IPS DF 4.7 (cell line): ENCODE measurements at regions not wholly inside any gene's neighbourhood (a gene's known extent, or its start where the extent isn't known, plus 50 kb on each side); places are given as distances from the start of the nearest gene placed in this dataset.
"Not testable (repeated sequence)": the region's sequence is repeated elsewhere in the genome, so short reads cannot be mapped to it uniquely, and the experiment has no call there.

ENCODE experiments used
- DNase-seq: peaks from one replicate; pipeline ENCODE4 v3.0.0-alpha.2; 2013; ENCODE audit warnings: low spot score; ENCODE audit errors: extremely low read depth

DNA sequence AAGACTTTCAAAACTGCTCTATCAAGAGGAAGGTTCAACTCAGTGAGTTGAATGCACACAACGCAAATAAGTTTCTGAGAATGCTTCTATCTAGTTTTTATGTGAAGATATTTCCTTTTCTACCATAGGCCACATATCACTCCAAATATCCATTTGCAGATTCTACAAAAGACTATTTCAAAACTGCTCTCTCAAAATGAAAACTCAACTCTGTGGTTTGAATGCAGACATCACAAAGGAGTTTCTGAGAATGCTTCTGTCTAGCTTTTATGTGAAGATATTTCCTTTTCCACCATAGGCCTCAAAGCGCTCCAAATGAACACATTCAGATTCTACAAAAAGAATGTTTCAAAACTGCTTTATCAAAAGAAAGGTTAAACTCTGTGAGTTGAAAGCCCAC is 1093.1 kb upstream of the DEFB115 start:
- not testable (repeated sequence) for DNase-seq

DNA sequence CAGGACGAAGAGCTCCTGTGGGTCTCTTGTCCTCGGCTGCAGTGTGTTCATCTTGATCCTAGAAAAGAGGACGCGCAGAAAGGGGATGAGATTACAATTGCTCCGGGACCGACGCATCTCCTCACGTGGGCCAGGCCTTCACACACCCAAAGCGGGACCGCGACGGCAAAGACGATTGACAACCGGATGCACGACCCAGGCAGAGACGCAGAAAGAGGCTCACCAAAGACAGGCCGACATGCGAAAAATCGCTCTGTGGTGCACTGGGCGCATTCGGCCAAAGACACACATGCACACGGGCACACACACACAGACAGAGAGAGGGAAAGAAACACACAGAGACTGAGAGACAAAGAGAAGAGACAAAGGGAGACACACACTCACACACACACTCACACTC is 1089.9 kb upstream of the DEFB115 start:
- no peak for DNase-seq

DNA sequence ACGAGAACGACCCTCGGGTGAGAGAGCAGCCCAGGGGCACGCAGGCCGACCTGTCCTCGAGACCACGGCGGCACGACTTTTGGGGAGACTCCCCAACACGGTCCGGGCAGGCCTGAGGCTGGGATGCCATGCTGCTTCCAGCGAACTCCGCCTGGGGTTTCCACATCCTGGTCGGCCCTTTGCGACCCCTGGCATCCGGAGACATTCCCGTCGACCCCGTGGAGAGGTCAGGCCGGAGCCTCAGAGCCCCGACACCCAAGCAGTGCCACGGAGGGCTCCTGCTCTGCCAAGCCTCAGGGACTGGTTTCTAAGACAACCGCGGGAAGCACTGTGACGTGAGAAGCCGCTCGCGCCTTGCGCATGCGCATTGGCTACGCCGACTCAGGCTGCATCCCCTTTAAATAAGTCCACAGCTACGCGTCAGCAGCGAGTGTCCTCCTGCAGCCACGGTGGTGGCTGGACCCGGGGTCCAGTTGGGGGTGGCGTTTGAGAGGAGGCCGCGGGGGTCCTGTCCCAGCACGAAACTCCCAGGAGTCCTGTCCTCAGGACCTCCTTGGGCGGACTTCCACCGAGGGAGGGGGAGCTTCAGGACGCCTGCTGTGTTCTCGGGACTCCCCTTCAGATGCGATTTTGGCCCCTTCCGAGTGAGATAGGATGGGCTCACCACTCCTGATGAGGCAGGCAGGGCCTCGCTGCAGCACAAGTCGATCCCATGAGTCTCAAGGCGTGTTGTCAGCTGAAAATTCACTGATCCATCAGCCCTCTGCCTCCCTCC is 1089.3 kb upstream of the DEFB115 start:
- no peak for DNase-seq

DNA sequence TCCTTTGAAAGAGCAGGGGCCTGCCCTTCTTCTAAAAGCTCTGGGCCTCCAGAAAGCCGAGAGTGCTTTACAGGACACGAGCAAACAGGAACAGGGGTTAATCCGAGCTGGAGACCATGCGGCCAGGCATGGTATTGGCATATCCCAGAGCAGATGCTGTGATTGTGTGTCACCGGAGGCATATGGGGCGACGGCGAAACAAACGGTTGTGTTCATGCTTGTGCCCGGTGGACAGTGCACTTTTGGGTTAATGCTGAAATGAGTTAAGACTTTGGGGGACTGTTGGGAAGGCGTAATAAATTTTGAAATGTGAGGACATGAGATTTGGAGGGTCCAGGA is 1088.7 kb upstream of the DEFB115 start:
- no peak for DNase-seq

DNA sequence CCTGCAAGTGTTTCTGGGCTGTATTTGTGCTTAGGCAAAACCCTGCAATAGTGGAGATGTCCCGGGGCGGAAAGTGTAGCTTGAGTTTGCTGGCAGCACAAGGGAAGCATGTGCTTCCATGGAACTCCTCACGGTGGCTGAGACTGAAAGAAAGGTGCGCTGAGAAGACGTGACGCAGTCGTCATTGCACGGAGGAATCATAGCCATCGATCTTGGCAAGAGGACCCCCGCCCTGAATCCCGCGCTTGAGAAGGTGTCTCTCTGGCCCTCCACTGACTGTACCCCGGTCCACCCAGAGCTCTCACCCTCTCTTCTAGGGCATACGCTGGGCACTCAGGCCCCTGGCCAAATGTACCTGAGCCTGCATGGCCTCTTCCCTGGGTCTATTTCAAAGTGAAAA is 1081.8 kb upstream of the DEFB115 start:
- no peak for DNase-seq

DNA sequence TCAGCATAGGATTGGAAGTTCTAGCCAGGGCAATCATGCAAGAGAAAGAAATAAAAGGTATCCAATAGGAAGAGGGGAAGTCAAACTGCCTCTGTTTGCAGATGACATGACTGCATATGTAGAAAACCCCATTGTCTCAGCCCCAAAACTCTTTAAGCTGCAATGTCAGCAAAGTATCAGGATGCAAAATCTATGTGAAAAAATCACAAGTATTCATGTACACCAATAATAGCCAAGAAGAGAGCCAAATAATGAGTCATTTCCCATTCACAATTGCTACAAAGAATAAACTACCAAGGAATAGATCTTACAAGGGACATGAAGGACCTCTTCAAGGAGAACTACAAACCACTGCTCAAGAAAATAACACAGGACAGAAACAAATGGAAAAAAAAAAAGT is 1074.3 kb upstream of the DEFB115 start:
- DNase-seq: not testable (repeated sequence)

DNA sequence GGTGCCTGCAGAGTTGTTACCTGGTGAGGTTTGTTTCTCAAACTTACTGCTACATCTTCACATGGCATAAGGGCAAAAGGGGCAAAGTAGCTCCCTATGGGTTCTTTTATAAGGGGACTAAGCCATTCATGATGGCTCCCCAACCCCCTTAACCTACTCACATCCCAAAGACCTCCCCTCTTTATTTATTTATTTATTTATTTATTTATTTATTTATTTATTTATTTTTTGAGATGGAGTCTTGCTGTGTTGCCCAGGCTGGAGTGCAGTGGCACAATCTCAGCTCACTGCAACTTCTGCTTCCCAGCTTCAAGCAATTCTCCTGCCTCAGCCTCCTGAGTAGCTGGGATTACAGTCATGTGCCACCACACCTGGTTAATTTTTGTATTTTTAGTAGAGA is 1065.7 kb upstream of the DEFB115 start:
- not testable (repeated sequence) for DNase-seq

DNA sequence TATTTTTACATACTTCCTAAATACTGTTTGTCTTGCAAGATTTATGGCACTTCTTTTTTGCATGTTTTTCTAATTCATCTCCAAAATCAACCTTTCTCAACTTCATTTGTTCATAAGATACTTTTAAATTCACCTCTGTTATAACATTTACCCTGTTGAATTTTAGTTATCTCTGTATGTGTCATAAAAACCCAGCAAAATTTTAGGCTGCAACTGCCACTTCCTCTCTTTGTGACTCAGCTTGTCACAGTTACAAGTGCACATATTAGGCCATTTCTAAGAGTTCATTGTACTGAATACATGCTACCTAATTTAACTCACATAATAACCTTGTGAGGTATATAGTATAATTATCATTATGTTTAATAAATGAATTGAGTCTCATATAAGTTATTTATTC is 1023.0 kb upstream of the DEFB115 start:
- DNase-seq: not testable (repeated sequence)

DNA sequence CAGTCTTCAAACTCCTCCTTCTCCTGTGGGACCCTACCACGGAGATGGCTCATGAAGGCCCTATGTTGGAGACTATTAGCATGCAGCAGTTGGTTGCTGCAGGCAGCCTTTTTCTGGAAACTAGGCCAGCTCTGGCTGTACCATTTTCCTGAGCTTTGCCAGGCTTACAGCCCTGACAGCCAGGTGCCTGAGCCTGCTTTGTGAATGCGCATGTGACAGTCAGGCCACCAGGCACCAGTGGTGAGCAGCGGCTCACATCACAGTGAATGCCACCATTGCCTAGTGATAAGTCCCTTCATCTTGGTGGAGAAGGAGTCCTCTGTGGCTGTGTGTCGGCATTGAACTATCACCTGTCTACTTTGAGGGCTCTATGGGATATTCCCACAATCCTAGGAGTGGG is 982.4 kb upstream of the DEFB115 start:
- not testable (repeated sequence) for DNase-seq

DNA sequence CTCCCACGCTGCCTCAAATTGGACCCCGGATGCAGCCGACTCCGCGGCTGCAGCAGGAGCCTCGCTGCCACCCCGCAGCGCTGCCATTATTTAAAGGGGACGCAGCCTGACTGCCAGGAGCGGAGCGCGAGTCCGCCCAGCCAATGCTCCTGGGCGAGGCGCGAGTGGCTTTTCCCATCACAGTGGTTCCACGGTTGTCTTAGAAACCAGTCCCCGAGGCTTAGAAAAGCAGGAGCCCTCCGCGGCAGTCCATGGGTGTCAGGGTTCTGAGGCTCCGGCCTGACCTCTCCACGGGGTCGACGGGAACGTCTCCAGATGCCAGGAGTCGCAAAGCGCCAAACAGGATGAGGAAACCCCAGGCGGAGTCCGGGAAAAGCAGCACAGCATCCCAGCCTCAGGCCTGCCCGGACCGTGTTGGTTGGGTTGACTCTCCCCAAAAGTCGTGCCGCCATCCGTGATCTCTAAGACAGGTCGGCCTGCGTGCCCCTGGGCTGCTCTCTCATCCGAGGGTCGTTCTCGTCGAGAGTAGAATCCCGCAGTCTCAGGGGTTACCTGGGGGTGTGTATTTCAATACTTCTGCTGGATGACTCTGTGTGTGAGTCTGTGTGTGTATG is 975.8 kb upstream of the DEFB115 start:
- DNase-seq: no peak

DNA sequence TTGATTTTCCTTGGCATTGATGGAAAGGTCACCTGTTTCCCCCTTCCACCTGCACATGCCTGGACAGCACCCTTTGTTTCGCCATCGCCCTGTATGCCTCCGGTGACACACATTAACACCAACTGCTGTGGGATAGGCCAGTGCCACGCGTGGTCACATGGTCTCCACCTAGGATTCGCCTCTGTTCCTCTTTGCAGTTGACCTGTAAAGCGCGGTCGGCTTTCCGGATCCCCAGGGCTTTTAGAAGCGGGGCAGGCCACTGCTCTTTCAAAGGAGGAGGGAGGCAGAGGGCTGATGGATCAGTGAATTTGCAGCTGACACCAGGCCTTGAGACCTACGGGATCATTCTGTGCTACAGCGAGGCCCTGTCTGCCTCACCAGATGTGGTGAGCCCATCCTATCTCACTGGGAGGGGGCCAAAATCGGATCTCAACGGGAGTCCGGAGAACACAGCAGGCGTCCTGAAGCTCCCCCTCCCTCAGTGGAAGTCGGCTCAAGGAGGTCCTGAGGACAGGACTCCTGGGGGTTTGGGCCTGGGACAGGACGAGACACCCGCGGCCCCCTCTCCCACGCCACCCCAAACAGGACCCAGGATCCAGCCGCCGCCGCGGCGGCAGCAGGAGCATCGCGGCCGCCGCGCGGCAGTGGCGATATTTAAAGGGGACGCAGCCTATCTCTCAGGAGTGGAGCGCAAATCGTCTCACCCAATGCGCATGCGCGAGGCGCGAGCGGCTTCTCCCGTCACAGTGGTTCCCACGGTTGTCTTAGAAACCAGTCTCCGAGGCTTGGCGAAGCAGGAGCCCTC is 973.8 kb upstream of the DEFB115 start:
- DNase-seq: not testable (repeated sequence)

DNA sequence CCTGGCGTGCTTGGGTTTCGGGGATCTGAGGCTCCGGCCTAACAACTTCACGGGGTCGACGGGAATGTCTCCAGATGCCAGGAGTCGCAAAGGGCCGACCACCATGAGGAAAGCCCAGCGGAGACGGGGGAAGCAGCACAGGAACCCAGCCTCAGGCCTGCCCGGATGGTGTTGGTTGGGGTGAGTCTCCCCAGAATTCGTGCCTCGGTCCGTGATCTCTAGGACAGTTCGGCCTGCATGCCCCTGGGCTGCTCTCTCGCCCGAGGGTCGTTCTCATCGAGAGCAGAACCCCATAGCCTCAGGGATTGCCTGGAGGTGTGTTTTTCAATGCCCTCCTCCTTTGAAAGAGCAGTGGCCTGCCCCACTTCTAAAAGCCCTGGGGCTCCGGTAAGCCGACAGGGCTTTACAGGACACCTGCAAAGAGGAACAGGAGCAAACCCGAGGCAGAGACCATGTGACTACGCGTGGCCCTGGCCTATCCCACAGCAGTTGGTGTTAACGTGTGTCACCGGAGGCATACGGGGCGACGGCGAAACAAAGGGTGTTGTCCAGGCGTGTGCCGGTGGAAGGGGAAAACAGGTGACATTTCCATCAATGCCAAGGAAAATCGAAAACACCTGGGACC is 973.1 kb upstream of the DEFB115 start:
- DNase-seq: no peak

DNA sequence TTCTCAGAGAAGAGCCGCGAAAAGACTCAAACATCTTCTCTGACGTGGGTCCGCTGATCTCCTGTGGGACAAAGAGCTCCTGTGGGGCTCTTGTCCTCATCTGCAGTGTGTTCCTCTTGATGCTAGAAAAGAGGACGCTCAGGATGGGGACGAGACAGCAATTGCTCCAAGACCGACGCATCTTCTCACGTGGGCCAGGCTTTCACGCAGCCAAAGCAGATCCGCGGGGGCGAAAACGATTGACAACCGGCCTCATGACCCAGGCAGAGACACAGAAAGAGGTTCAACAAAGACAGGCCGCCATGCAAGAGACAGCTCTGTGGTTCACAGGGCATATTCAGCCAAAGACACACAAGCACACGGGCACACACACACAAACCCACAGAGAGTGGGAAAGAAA is 971.8 kb upstream of the DEFB115 start:
- no peak for DNase-seq

DNA sequence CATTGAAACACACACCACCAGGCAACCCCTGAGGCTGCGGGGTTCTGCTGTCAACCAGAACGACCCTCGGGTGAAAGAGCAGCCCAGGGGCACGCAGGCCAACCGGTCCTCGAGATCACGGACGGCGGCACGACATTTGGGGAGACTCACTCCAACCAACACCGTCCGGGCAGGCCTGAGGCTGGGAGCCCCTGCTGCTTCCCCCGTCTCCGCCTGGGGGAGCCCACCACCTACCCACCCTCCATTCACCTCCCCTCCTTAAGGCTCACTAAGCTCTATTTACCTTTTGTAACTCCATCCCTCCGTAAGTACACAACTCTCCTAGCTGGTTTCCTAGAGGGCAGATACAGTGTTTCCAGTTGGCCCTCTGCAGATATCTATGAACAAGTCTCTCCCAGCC is 971.3 kb upstream of the DEFB115 start:
- DNase-seq: no peak

DNA sequence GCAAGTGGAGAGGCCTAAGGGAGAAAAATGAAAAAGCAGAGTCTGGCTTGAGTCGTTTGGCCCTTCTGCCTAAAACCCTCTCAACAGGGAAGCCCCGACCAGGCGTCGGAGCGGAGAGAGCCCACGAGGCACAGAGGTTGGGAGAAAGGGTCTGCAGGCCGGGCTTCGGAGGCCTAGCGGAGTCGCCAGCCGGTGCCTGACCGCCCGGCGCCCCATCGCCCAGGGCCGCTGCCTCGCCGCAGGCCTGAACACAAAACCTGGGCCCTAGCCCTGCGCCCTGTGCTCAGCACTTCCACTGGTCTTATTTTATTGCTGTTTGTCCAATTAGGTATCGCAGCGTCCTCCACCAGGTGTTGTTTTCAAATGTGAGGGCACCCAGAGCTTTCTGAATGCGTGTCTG is 970.0 kb upstream of the DEFB115 start:
- DNase-seq: not testable (repeated sequence)

DNA sequence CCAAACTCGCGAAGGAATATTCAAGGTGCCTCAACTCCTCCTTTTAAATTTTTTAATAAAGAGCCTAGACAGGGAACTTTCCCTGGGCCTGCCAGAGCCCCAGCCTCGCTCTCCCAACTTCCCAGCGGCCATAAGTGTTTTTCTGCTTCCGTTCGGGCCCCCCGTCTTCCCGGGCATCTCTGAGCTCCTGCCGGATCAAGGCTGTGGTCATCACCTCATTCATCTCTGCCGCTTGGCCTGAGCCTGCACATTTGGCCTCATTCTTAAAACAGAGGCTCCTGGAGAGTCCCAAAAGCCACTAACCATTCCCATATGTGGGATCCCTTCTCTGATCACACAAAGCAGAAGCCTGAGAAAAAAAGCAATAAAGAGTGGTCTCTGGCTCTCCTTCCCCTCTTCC is 969.1 kb upstream of the DEFB115 start:
- no peak for DNase-seq

DNA sequence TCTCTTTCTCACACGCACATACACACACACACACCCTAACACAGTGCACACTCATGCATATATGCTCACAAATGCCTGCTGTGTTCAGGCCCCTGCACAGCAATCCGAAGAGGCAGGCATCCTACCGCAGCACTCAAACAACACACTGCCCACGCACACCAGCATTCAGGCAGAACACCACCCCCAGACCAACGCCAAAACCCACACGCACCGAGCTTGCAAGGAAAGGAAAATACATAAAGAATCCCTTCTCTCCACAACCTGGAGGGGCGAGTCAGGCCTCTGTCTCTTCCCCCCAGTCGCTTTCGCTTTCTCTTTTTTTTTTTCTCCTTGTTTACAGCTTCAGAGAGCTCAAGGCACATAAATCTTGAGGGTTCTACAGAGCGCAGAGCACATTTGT is 968.4 kb upstream of the DEFB115 start:
- DNase-seq: not testable (repeated sequence)

DNA sequence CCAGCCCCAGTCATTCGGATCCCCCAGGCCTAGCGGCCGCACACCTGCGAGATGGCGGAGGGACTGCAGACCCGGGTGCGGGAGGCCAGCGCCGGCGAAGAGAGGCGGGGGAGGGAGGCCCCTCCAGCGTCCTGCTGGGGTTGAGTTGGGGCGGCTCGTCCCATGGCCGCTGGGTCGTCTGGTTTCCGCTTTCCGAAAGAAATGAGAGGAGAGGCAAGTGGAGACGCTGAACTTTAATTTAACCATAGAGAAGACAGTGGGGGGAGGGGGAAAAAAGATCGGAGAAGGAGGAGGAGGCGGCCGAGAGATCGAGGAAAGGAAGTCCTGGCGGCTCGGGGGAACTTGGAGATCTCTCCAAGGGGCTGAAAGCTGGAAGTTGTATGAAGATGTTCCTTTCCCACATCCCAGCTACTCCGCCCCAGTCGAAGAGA is 967.7 kb upstream of the DEFB115 start:
- DNase-seq: not testable (repeated sequence)

DNA sequence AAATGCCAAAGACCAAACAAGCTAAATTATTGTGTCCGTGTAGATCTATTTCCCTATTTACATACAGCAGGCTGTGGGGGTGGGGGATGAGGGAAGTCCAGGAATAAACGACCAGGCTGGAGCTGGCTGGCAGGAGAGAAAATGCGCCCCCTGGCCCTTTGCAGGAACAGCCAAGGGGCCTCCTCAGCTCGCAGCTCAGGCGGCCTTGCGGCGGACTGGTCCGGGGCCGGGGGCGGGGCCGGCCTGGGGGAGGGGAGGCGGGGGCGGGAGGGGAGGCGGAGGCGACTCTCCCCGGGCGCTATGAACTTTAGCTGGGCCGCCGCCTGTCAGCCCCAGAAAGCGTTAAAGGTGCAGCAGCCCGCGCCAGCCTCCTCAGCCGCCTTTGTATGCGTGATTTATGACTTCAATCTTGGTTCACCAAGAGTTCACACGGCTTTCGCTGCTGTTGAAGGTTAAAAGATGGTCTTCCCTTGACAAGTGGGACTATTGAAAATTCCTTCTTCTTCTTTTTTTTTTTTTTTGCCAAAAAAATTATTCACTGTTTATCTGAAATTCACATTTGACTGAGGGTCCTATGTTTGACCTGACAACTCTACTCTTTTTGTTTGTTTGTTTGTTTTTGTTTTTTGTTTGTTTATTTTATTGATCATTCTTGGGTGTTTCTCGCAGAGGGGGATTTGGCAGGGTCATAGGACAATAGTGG is 967.0 kb upstream of the DEFB115 start:
- not testable (repeated sequence) for DNase-seq

DNA sequence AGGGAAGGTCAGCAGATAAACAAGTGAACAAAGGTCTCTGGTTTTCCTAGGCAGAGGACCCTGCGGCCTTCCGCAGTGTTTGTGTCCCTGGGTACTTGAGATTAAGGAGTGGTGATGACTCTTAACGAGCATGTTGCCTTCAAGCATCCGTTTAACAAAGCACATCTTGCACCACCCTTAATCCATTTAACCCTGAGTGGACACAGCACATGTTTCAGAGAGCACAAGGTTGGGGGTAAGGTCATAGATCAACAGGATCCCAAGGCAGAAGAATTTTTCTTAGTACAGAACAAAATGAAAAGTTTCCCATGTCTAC is 966.4 kb upstream of the DEFB115 start:
- not testable (repeated sequence) for DNase-seq

DNA sequence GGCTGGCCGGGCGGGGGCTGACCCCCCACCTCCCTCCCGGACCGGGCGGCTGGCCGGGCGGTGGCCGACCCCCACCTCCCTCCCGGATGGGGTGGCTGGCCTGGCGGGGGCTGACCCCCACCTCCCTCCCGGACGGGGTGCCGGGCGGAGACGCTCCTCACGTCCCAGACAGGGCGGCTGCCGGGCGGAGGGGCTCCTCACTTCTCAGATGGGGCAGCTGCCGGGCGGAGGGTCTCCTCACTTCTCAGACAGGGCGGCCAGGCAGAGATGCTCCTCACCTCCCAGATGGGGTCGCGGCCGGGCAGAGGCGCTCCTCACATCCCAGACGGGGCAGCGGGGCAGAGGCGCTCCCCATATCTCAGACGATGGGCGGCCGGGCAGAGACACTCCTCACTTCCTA is 965.8 kb upstream of the DEFB115 start:
- DNase-seq: not testable (repeated sequence)
